ENCODE measurements at regions not wholly inside any gene's neighbourhood (a gene's known extent, or its start where the extent isn't known, plus 50 kb on each side); places are given as distances from the start of the nearest gene placed in this dataset.

DNA sequence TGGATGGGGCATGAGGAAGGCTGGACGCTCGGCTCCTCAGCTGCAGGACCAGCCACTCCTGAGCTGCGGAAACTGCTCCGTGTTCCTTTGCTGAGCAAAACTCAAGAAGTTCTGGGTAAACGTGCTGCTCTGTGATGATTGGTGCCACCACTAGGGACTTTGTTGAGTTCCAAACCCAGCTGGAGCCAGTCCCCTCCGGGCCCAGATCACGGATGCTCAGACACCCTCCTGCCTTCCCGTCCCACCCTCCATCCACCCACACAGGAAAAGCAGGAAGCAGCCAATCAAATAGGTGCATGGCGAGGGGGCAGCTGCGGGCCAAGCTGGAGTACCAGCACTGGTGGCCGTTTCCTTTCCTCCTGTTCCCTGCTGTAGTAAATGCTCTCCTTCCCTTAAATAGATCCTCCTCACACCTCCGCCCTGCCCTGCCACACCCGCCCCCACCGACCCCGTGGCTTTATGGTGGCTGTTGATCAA is 68.0 kb downstream of the ADRA2C start:
- TF ChIP-seq ZFX (IDR thresholded peaks at IDR 0.05): no peak
- TF ChIP-seq, protein P1, sequence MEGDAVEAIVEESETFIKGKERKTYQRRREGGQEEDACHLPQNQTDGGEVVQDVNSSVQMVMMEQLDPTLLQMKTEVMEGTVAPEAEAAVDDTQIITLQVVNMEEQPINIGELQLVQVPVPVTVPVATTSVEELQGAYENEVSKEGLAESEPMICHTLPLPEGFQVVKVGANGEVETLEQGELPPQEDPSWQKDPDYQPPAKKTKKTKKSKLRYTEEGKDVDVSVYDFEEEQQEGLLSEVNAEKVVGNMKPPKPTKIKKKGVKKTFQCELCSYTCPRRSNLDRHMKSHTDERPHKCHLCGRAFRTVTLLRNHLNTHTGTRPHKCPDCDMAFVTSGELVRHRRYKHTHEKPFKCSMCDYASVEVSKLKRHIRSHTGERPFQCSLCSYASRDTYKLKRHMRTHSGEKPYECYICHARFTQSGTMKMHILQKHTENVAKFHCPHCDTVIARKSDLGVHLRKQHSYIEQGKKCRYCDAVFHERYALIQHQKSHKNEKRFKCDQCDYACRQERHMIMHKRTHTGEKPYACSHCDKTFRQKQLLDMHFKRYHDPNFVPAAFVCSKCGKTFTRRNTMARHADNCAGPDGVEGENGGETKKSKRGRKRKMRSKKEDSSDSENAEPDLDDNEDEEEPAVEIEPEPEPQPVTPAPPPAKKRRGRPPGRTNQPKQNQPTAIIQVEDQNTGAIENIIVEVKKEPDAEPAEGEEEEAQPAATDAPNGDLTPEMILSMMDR (conservative IDR thresholded peaks at IDR 0.05): no peak
- no peak overlapping the region for H3K27ac ChIP-seq

- no peak overlapping the region for H3K27ac ChIP-seq
- no peak for TF ChIP-seq ZFX (IDR thresholded peaks at IDR 0.05)
- TF ChIP-seq, protein P1 (conservative IDR thresholded peaks at IDR 0.05): no peak
These were observed 68.7 kb downstream of the ADRA2C start for GRCh38 chr4:3834663-3835521.

- no peak overlapping the region for H3K27ac ChIP-seq
- TF ChIP-seq, protein P1 (conservative IDR thresholded peaks at IDR 0.05): no peak
- TF ChIP-seq ZFX (IDR thresholded peaks at IDR 0.05): no peak
These were observed 69.6 kb downstream of the ADRA2C start for GRCh38 chr4:3835527-3836405.

DNA sequence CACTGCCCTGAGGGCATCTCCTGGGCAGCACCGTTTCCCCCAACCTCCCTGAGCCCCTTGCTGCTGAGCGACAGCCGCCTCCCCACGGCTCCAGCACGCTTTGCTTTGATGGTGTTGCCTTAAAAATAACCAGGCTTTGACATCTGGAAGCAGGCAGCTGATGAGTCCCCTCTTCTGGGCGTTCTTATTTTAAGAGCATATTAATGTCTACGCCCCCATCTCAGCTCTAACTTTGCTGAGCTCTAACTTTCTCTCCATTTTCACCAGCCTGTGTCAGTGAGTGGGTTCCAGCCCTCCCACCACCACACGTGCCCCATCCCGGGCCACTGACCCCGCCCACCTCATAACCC is 70.2 kb downstream of the ADRA2C start:
- TF ChIP-seq ZFX (IDR thresholded peaks at IDR 0.05): no peak
- TF ChIP-seq, protein P1 (conservative IDR thresholded peaks at IDR 0.05): no peak

DNA sequence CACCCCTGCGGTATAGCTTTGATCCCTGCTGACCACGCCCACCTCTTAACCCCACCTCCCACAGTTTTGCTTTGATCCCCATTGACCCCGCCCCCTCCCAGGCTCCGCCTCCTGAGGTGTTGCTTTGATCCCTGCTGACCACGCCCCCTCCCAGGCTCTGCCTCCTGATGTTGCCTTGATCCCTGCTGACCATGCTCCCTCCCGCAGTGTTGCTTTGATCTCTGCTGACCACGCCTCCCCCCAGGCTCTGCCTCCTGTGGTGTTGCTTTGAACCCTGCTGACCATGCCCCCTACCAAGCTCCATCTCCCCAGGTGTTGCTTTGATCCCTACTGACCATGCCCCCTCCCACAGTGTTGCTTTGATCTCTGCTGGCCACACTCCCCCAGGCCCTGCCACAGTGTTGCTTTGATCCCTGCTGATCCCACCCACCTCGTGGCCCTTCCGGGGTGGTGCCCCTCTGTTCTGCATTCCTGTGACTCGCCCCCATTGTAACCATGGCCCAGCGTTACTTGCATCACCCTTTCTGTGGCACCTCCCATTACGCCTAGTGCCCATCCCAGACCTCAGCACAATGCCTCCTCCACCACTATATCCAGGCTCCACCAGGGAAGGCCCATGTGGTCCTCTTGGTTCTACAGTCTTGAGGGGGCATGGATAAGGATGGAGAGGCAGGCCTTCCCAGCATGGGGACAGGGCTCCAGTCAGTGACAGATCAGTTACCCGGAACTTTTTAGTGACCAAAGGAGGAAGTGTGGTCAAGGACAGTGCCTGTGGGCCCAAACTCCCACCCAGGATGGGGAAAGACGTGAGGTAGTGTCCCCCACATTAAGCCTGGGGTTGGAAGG is 70.8 kb downstream of the ADRA2C start:
- TF ChIP-seq, protein P1 (conservative IDR thresholded peaks at IDR 0.05): no peak
- TF ChIP-seq ZFX (IDR thresholded peaks at IDR 0.05): no peak
- no peak overlapping the region for H3K27ac ChIP-seq

More for the DNA sequence above, 70.2 kb downstream of the ADRA2C start:
- H3K27ac ChIP-seq: no peak overlapping the region

DNA sequence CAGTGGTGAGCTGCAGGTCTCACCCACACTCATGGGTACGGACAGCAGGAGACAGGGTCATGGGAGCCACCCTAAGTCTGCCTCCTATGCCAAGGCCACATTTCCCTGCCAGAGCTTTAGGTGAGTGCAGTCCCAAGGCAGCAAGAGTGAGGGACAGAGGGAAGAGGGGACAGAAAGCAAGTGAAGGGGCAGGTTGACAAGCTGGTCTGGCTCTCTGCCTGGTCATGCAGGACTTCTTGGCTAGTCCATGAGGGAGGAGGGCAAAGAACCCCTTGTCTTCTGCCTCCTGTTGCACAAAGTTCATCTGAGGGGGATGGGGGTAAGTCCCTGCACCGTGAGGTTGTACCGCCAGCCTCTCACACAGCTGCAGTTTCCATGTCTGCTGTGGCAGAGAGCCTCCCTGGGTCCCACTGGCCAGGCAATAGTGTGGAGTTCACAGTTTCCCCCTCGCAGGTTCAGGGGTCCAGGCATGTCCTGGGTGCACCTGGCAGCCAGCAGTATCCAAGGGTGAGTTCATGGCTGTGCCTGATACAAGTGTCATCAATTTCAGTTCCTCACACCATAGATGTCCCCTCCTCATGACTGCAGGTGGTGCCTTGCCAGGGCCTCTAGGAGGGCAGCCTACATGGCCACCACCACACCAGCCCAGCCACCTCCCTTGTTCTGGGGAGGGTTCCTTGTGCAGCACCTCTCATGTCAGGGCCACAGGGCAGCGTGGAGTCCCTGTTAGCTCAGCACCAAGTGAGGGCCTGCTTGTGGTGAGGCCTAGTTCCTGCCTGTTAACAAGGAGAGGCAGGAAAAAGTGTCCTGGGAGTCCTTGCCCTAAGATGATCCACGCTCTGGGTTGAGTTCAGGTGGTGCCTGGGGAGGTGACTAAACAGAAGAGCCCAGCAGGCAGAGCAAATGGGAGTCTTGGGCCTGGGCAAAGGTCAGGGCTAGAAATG is 72.5 kb downstream of the ADRA2C start:
- no peak overlapping the region for H3K27ac ChIP-seq
- TF ChIP-seq ZFX (IDR thresholded peaks at IDR 0.05): no peak
- TF ChIP-seq, protein P1 (conservative IDR thresholded peaks at IDR 0.05): no peak
